ENCODE measurements at regions not wholly inside any gene's neighbourhood (a gene's known extent, or its start where the extent isn't known, plus 50 kb on each side); places are given as distances from the start of the nearest gene placed in this dataset.
A peak's percentile ranks its signal among the peaks of the same experiment; 100 is the strongest.
"Not testable (repeated sequence)": the region's sequence is repeated elsewhere in the genome, so short reads cannot be mapped to it uniquely, and the experiment has no call there.

DNA sequence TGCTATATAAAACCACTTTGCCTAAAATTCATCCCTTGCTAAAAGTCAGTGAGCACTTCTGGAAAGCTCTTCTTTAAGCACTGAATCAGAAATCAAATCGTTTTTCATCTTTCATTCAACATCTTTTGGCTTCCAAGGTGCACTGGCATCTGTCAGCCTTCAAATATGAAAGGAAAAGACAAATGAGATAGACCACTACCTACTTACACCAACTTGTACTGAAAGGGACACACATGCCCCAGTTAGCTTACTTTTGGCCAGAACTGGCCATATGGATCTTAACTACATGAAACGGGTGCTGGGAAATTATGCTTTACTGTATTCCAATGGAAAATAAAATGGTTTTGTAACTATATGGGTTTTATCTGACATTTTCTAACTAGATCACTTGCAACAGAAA is 332.0 kb upstream of the ARPP21 start:
- no peak for DNase-seq

DNA sequence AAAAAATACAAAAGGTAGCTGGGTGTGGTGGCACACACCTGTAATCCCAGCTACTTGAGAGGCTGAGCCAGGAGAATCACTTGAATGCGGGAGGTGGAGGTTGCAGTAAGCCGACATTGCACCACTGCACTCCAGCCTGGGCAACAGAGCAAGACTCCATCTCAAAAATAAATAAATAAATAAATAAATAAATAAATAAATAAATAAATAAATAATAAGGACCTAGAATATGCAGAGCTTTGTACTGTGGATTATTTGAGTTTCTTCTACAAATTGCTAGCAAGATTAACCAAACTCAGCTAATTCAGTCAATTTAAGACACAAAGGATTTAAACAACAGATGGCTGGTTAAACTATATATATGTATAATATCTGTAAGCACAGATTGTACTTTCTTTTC is 322.5 kb upstream of the ARPP21 start:
- not testable (repeated sequence) for DNase-seq

DNA sequence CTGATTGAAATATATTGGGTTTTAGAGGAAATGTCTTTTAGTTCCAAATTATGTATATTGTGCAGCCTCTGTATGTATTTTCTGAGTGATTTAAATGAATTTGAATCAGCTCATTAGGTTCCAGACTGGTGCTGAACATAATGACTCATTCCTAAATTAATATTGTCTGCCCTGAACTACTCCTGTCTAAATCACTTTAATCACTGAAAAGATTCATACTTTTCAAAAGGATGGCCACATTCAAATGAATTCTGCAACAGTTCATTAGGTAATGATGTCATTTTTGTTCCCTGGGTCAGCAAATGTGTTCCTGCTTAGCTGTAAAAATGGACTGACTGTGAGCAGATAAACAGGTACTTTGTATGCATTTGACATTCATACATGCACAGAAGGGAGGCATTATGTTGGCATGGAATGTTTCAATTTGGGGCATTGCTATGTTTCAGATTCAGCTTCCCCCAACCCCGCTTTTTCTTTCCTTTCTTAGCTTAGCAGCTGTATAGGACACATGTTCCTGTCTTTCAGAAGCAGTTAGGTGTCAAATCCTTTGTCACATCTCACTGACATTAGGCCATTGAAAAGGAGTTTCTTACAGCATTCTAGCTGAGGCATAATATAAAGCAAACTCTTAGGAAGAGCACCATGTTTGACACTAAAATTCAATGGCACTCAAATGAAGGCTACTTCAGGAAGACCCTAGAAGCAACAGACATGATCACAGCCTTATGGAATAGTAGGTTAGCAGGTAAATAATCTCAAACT is 318.5 kb upstream of the ARPP21 start:
- DNase-seq: no peak

DNA sequence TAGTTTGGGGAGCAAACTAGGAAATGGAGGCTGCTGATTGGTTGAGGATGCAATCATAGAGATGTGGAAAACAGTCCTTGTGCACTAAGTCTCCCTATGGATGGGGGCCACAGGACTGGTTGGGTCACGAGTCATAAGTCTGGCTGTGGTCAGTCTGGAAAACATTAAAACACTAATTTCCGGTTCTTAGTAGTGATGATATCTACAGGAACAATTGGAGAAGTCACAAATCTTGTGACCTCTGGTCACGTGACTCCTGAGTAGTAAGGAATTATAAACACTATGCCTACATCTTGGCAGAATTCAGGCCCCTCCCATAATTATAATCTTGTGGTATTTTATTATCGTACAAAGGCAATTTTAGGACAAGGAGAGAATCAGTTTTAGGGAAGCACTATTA is 317.3 kb upstream of the ARPP21 start:
- peak; percentile 46 for DNase-seq

DNA sequence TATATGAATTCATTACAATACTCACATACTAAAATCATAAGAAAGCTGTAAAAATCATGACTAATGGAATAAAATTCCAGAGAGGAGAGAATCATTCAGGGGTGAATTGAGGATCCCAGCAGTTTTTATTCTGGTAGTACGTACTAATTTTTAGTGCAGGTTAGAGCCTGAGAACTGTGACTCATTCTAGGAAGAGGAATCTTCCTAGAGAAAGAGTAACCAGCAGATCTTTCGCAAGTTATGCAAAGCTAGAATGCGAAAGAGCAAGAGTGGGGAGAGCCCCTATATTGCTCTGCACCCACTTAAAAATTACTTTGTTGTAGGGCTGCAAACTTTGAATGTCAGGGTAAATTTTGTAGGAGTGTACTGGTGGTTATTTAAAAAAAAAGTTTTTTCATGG is 303.6 kb upstream of the ARPP21 start:
- no peak for DNase-seq

DNA sequence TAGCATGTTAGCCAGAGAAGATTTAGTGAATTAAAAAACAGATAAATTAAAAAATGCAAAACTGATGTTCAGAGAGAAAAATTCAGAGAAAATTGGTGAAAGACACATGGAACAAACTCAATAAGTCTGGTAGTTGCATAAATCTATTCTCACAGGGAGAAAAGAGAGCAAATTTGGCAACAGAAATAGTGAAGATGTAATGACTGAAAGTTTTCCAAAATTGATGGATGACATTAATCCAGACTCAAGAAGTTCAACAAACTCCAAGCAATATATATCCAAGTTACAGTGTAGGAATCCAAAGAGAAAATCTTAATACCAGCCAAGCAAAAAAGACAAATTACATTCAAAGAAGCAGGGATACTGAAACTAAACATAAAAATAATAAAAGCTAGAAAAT is 302.7 kb upstream of the ARPP21 start:
- DNase-seq: no peak

DNA sequence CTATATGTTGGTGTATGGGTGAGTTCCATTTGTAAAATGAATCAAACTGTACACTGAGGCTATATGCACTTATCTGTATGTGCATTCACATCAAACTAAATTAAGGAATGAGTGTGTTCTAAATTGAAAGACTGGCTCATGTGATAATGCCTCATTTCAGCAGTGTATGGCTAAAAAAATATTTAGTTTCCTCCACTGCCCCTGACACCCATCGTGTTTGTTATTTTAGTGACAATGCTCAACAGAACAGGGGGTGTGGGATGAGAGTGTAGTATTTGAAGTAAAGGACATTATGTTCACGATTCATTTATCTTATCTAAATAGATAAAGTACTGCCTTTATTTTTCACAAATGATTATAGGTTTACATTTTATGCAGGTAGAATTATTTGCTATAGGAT is 301.1 kb upstream of the ARPP21 start:
- DNase-seq: no peak

DNA sequence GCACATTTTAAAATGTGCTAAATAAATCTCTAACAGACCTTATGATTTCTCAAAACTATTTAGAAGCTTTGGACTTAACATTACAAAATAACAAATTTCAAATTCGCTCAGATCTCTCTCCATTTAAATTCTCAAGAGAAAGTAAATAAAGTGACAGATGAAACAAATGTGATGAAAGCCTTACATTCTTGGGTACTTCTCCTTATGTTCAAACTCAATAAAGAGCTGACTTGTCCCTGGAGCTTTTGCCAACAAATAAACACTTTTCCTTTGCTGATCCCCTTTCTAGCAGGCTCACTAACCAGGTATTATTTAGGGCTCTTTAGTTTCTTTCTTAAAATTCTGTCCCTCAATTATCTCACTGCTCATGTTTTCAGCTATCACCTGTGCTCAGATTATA is 259.1 kb upstream of the ARPP21 start:
- no peak for DNase-seq

DNA sequence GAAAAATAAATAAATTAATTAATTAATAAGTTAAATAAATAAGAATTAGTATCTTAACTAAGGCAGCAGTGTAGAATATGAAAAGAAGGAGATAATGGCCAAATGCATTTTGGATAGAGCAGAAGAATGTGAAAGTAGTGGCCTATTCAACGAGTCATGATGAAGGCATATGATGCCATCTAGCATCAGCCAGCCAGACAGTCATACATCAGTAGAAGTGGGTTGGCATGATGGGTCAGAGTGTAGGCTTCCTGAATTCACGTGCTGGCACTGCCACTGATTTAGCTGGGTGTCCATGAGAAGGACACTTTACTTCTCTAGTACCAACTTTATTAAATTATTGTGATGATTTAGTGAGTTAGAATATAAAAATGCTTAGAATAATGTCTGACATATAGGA is 256.1 kb upstream of the ARPP21 start:
- DNase-seq: no peak

DNA sequence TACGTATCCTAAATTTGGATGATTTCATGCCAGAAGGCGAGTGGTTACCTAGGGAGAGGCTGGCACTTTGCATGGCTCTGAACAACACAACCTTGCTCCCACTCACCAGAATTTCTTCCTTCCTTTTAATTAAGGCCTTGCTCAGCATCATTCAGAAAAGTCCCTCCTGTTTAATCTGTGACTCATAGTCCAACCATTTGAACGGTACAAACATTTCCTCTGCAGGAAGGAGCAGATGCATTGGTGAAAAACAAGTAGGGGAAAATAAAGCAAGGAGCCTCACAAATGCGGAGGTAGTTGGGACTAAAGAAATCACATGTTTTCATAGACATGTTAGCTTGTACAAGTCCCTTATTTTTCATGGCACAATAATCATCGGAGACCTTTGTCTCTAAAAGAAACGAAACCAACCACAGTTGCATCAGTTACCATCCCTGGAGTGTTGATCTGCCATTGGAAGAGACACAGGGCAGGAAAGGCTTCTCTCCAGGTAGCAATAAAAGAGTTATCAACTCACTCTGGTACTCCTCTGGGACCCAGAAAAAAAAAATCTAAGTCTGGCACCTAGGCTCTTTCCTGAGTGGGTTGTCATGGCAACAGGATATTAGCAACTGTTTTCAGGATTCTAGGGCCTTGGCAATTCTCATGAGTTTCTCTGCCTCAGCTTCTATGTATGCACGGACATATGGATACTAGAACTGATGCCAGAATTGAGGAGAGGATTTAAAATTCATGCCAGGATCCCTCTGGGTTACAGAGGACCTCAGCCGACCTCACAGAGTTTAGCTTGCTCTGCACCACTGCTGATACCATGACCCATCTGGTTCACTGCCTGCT is 255.4 kb upstream of the ARPP21 start:
- peak; percentile 22 for DNase-seq

DNA sequence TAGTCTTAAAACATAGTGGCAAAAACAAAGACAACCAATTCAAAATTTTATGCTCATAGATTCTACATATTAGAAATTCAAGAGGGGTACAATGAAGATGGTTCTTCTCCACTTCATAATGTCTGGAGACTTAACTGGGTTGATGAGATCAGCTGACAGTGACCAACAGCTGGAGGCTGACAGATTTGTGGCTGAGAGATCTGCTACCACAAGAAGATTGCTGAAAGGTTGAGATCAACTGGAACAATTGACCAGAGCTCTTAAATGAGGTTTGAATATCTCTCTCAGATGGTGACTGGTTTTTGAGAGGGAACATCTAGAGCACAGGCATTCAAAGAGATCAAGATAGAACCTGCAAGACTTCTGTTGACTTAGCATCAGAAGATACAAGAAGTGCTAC is 254.1 kb upstream of the ARPP21 start:
- DNase-seq: no peak

DNA sequence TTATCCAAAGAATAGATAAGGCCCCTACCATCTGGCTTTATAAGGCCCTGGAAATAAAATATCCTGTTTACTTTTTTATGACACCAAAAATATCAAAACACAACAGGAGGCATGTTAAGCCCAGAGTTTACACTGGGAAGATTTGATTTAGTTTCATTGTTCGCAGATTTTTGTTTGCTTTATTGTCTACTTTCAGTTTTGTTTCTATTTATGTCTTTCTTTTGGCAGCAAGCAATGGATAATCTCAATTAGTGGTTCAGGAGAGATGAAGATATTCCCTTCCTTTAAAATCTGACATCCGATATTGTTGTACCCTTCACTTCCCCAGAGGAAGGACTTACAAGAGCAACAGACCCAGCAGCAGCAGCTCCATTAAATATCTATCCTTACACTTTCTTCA is 249.4 kb upstream of the ARPP21 start:
- no peak for DNase-seq

DNA sequence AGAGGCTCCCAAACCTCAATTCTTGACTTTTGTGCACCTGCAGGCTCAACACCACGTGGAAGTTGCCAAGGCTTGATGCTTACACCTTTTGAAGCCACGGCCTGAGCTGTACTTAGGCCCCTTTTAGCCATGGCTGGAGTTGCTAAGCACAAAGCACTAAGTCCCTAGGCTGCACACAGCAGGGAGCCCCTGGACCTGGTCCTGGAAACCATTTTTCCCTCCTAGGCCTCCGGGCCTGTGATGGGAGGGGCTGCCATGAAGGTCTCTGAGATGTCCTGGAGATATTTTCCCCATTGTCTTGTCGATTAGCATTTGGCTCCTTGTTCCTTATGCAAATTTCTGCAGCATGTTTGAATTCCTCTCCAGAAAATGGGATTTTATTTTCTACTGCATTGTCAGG is 247.1 kb upstream of the ARPP21 start:
- DNase-seq: no peak

DNA sequence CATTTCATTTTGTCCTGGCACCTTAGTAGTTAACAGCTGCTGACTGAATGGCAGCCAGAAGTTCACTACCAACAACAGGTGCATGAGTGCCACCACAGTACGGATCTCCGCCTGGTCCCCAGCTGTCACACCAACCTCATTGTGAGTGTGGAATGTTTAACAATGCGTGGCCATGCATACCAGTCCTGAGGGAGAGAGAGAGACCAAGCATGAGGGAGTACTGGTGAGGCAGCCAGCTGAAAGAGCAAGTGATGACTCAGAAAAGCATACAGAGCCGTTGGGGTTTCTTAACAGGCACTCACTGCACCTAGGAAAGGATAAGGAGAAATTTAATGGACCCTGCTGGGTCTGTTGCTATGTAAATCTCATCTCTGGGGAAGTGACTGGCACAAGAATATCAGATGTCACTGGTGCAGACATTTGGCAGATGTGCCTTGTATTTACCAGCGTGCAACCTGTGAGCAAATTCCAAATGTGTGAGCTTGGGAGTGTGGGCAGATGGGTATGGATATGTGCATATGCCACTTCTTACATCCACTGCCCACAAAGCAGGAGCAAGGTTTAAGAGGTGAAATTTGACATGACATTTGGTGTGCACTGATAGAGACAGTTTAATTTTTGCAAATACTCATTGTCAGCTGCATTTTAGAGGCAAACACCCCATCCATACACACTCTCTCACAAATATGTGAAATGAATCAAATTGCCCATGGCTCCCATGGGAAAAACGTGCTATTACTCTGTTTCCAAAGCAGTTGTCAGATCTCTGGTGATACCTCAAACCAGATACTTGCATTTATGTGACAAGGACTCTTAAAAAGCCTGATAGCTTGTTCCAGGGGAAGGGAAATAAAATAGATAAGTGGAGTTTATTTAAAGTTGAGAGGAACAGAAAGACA is 245.2 kb upstream of the ARPP21 start:
- no peak for DNase-seq

DNA sequence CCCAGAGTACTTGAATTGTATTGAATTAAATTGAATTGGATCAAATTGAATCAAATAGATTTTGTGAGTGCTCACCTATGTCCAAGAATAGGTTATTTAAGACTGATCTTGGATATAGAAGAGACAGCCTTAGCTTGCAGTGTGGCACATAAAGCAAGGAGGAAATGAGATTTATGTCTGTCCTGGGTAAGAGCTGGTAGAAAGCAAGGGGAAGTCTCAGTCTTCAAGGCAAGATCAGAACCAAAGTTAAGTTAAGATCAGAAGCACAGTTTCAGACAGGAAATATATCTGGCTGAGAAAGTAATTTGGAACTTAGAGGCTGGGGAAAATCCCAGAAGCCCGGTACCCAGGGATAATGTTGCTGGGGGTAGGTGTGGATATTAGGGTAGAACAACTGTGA is 244.4 kb upstream of the ARPP21 start:
- DNase-seq: no peak

DNA sequence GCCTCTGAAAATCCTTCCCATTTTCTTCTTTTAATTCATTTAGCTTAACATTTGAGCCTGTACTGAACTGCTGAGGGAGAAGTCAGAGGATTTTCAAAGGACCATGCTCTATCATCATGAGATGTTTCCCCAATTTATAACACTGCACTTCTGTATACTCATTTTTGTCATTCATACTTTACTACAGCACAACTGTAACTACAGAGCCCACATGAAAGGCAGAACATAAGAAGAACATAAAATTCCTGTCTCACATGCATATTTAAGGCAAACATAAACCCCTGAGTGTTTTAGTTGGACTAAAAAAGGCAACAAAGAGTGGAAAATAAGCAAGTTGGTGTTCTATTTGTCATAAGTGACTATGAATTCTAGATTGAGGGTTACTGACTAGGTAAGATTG is 237.7 kb upstream of the ARPP21 start:
- no peak for DNase-seq

DNA sequence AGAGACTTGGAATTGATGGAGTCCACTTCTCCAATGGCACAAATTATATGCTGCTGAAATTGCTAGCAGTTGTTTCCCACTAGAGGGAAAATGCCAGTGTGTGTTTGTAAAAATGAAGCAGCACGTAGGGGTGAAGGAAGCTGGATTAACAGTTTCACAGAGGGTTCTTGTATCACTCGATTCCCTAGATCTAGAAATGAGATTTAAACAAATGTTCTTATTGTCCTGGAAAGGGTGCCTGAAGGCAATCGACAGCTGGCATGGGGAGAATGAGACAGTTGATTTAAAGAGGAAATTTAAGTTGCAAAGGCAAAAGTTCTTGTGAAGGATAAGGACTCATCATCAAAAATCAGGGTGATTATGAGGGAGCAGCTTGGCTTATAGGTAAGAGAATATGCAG is 234.8 kb upstream of the ARPP21 start:
- no peak for DNase-seq

DNA sequence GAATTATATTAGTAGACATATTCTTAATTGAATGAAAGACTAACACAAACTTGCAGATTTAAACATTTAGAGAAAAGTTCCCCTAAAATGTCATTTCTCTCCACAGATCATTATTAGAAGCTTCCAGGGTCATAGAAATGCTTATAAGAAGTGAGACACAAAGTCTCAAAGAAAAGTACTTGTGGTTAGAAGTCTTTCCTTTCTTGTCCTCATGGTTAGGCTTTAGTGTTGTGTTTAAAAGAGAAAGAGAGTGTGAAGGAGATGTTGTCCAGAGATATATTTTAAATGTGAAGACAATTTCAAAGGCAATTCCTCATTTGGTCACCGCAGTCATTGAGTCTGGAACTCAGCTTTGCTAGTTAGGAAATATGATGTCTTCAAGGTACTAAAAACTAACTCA is 230.4 kb upstream of the ARPP21 start:
- DNase-seq: no peak

DNA sequence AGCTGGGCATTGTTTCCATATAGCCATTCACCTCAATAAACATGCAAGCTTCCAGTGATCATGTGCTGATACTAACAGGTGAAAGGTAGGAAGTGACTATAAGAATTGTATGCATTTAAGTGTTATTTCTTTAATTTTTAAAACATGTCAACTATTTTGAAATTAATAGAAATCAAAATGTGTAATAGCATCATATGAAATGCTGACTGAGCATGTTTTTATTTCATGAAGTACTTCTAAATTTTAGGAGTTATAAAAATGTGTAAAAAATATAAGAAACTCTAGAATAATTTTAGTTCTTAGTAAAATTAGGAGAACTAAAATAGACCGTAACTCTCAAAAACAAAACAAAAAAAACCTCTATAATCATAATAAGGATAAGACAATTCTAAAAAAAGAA is 229.3 kb upstream of the ARPP21 start:
- no peak for DNase-seq

DNA sequence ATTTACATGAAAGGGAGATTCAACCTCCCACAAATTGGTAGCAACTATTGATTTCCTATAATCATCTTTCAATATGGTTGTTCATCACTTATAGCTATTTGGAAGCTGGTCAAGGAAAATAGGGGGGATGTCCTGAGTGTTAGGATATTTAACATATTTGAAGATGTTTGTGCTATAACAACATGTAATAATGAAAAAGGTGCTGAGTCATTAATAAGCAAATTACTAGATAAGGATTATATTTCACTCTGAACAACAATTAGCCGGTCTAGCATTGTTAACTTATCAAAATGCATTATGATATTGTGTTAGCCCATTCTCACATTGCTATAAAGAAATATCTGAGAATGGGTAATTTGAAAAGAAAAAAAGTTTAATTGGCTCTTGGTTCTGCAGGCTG is 225.8 kb upstream of the ARPP21 start:
- DNase-seq: no peak

DNA sequence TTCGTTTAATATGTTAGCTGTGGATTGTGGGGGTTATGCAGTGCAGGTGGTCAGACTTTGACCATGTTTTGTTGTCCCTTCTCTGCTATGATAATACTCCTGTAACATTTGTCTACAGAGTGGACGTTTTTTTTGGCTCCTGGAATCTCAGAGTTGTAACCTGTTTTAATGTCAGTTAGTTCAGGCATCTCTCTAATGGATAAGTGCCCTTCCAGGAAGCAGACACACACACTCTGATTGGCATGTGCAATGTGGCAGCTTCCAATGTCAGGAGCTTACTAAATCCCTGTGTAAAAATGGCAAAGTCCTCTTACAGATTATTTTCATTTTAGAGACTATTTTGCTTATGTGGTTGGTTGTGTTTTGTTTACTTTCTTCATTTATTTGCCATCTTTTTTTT is 222.2 kb upstream of the ARPP21 start:
- no peak for DNase-seq

DNA sequence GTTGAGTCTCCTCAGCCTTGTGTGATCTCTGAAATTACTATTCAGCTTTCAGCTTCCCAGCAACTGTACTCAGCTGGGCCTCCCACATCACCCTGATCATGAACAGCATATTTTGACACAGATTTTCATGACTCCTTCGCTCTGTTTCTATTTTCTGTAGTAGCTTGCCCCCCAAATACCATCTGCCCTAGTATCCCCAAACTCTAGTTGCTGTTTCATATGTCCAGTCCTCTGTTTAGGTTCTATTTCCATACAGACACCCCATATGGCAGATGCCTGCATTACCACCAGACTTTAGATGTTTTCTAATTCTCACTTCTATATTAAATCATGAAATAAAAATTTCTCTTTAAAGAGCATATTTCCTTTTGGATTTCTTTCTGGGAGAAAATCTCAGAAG is 217.2 kb upstream of the ARPP21 start:
- no peak for DNase-seq
